VCaP (cell line): ENCODE measurements at regions not wholly inside any gene's neighbourhood (a gene's known extent, or its start where the extent isn't known, plus 50 kb on each side); places are given as distances from the start of the nearest gene placed in this dataset.

Source experiments
- H3K27ac ChIP-seq: fragments of 450-650 bp; 2 replicates; pipeline ENCODE4 v1.5.1; 2017
- CTCF ChIP-seq: fragments of 450-650 bp; conservative IDR thresholded peaks from 2 replicates; pipeline ENCODE4 v1.5.1; 2017; ENCODE audit warnings: mild to moderate bottlenecking, moderate library complexity

GRCh38 chr7:22025983-22026382 is 80.3 kb upstream of the CDCA7L start:
- no peak for TF ChIP-seq CTCF
- no peak overlapping the region for H3K27ac ChIP-seq

GRCh38 chr7:22025075-22025474 is 79.4 kb upstream of the CDCA7L start:
- TF ChIP-seq CTCF = no peak
- no peak overlapping the region for H3K27ac ChIP-seq

- H3K27ac ChIP-seq = no peak overlapping the region
- no peak for TF ChIP-seq CTCF
These were observed 74.2 kb upstream of the CDCA7L start for GRCh38 chr7:22019931-22020330.

- no peak for TF ChIP-seq CTCF
- no peak overlapping the region for H3K27ac ChIP-seq
These were observed 70.8 kb upstream of the CDCA7L start for GRCh38 chr7:22016507-22016906.

- TF ChIP-seq CTCF = no peak
- H3K27ac ChIP-seq = no peak overlapping the region
These were observed 68.0 kb upstream of the CDCA7L start for GRCh38 chr7:22013711-22014110.

- H3K27ac ChIP-seq = no peak overlapping the region
- no peak for TF ChIP-seq CTCF
These were observed 63.0 kb upstream of the CDCA7L start for GRCh38 chr7:22008683-22009082.

GRCh38 chr7:22008087-22008486 is 62.4 kb upstream of the CDCA7L start:
- no peak for TF ChIP-seq CTCF
- H3K27ac ChIP-seq = no peak overlapping the region

GRCh38 chr7:22005151-22005550 is 59.5 kb upstream of the CDCA7L start:
- no peak for TF ChIP-seq CTCF
- H3K27ac ChIP-seq = no peak overlapping the region
